HL-60 (cell line): ENCODE measurements at regions not wholly inside any gene's neighbourhood (a gene's known extent, or its start where the extent isn't known, plus 50 kb on each side); places are given as distances from the start of the nearest gene placed in this dataset.

Experiments used
- DNase-seq, 2 experiments: peaks; one replicate each; pipeline ENCODE4 v3.0.0-alpha.2; 2010 to 2020; ENCODE audit warnings: low read depth in 1 of 2, low spot score in 1 of 2
- H3K27ac ChIP-seq: fragments of 250-450 bp; sonication (Bioruptor Pico); replicated peaks from 2 replicates; pipeline ENCODE4 v1.5.1; 2020; ENCODE audit warnings: mild to moderate bottlenecking, moderate library complexity
- H3K27me3 ChIP-seq: fragments of 250-450 bp; sonication (Bioruptor Pico); 2 replicates; pipeline ENCODE4 v1.5.1; 2021; ENCODE audit warnings: mild to moderate bottlenecking, moderate library complexity; ENCODE audit not compliant: insufficient read depth, poor library complexity, severe bottlenecking
- H3K4me3 ChIP-seq: replicated peaks from 2 replicates; pipeline ENCODE4 v1.5.1; 2011; ENCODE audit warnings: mild to moderate bottlenecking, control low read depth, low read length; ENCODE audit not compliant: insufficient read depth
- GABPA ChIP-seq: IDR thresholded peaks from 2 replicates; pipeline ENCODE4 v1.6.1; 2012; ENCODE audit warnings: low read depth
- POLR2AphosphoS5 ChIP-seq: IDR thresholded peaks from 2 replicates; pipeline ENCODE4 v1.6.1; 2012; ENCODE audit warnings: low read depth
- SPI1 ChIP-seq: IDR thresholded peaks from 2 replicates; pipeline ENCODE4 v1.6.1; 2012; ENCODE audit warnings: low read depth, mild to moderate bottlenecking, borderline replicate concordance
- TF ChIP-seq, protein P1 (sequence below): IDR thresholded peaks from one replicate; pipeline ENCODE4 v1.5.1; 2011; ENCODE audit warnings: low read length, control low read depth, inconsistent platforms; ENCODE audit not compliant: insufficient read depth
- TF ChIP-seq, protein P2 (sequence below): IDR thresholded peaks from 2 replicates; pipeline ENCODE4 v1.6.1; 2012; ENCODE audit warnings: low read depth; ENCODE audit not compliant: insufficient replicate concordance

DNA sequence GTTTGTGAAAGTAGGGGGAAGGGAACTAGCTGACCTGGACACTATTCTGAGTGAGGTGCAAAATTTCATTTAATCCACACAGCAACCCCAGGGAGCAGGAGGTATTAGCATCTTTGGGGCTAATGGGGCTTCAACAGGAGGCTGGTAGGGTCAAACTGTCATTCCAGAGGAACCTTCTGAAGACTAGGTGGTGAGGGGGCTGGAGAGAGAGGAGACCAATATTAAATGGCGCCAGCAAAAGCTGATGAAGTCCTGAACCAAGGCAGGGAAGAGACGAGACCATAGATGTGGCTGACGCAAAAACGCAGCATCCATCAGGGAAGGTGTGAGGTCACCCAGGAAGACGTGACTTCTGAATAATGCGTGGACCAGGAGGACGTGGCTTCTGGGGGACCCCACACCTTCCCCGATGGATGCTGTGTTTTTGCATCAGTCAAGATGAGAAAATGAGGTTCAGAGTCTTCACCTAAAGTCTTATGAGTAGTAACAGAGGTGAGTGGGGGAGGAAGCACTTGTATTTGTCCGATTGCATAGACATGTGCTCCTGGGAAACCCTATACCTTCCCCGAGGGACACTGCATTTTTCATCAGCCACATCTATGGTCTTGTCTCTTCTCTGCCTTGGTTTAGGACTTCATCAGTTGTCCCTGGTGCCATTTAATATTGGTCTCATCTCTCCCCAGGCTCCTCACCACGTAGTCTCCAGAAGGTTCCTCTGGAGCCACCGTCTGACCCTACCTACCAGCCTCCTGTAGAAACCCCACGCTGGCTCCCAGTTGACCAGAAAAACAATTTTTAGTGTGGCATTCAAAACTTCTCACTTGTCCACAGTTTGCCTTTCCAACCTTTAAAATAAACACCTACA lies 188.6 kb downstream of the MYCN start:
- Histone ChIP-seq H3K27me3 (no peaks in the 10 kb centered on the region), H3K27ac (no peak overlapping the region), H3K4me3 (no peak overlapping the region)
- no peak for DNase-seq
- TF ChIP-seq SPI1 (no peak), GABPA (no peak), POLR2AphosphoS5 (no peak)
- TF ChIP-seq, protein P1, sequence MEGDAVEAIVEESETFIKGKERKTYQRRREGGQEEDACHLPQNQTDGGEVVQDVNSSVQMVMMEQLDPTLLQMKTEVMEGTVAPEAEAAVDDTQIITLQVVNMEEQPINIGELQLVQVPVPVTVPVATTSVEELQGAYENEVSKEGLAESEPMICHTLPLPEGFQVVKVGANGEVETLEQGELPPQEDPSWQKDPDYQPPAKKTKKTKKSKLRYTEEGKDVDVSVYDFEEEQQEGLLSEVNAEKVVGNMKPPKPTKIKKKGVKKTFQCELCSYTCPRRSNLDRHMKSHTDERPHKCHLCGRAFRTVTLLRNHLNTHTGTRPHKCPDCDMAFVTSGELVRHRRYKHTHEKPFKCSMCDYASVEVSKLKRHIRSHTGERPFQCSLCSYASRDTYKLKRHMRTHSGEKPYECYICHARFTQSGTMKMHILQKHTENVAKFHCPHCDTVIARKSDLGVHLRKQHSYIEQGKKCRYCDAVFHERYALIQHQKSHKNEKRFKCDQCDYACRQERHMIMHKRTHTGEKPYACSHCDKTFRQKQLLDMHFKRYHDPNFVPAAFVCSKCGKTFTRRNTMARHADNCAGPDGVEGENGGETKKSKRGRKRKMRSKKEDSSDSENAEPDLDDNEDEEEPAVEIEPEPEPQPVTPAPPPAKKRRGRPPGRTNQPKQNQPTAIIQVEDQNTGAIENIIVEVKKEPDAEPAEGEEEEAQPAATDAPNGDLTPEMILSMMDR = no peak
- TF ChIP-seq, protein P2, sequence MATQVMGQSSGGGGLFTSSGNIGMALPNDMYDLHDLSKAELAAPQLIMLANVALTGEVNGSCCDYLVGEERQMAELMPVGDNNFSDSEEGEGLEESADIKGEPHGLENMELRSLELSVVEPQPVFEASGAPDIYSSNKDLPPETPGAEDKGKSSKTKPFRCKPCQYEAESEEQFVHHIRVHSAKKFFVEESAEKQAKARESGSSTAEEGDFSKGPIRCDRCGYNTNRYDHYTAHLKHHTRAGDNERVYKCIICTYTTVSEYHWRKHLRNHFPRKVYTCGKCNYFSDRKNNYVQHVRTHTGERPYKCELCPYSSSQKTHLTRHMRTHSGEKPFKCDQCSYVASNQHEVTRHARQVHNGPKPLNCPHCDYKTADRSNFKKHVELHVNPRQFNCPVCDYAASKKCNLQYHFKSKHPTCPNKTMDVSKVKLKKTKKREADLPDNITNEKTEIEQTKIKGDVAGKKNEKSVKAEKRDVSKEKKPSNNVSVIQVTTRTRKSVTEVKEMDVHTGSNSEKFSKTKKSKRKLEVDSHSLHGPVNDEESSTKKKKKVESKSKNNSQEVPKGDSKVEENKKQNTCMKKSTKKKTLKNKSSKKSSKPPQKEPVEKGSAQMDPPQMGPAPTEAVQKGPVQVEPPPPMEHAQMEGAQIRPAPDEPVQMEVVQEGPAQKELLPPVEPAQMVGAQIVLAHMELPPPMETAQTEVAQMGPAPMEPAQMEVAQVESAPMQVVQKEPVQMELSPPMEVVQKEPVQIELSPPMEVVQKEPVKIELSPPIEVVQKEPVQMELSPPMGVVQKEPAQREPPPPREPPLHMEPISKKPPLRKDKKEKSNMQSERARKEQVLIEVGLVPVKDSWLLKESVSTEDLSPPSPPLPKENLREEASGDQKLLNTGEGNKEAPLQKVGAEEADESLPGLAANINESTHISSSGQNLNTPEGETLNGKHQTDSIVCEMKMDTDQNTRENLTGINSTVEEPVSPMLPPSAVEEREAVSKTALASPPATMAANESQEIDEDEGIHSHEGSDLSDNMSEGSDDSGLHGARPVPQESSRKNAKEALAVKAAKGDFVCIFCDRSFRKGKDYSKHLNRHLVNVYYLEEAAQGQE = no peak

DNA sequence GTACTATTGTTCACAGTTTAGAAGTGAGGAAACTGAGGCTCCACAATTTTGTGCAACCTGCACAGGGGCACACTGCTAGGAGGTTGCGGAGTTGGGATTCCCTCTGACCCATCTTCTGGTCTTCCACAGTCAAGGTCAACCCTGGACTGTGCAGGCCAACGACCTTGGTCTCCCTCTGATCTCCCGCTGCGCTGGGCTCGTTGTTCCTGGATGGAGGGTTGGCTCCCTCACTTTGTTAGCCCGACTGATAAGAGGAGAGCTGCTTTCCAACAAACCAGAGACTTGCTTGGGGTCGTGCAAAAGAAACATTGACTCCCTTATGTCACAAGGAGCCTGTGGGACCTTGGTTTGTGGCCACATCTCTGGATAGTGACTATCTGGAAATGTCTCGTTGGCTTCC lies 187.6 kb downstream of the MYCN start:
- Histone ChIP-seq H3K4me3 (no peak overlapping the region), H3K27me3 (no peaks in the 10 kb centered on the region), H3K27ac (no peak overlapping the region)
- no peak for DNase-seq
- TF ChIP-seq SPI1 (no peak), GABPA (no peak), POLR2AphosphoS5 (no peak)
- TF ChIP-seq, protein P1 = no peak
- TF ChIP-seq, protein P2 = no peak

DNA sequence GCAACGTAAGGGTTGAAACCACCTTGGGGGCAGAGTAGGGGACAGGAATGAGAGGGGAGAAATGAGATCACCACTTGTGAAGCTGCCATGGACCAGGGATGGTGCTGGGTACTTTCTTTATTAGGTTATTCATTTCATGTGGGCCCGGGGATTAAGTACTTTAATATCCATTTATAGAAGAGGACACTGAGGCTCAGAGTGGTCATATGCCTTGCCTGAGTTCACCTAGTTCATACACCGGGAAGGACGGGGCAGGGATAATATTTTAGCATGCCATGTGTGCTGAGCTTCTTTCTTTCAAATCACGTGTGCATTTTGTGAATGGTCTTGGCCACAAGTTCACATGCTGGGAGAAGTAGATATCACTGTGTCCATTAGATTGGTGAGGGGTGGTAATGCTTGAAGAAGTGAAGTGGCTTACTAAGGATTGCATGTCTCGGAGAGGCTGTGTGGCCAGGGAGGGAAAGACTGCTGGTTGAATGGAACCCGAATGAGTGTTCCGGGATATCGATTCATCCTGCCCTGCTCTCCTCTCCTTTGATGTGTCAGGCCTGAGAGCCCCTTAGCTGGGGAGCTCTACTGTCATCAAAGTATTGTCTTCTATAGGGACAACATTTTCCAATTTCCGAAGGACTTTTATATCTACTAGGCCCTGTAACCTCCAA lies 187.1 kb downstream of the MYCN start:
- Histone ChIP-seq H3K4me3 (no peak overlapping the region), H3K27ac (no peak overlapping the region), H3K27me3 (no peaks in the 10 kb centered on the region)
- TF ChIP-seq POLR2AphosphoS5 = no peak
- TF ChIP-seq GABPA = no peak
- TF ChIP-seq, protein P1 = no peak
- no peak for TF ChIP-seq SPI1
- TF ChIP-seq, protein P2 = no peak
- DNase-seq = no peak
